KMS-11 (cell line): ENCODE measurements at regions not wholly inside any gene's neighbourhood (a gene's known extent, or its start where the extent isn't known, plus 50 kb on each side); places are given as distances from the start of the nearest gene placed in this dataset.

ENCODE experiments used
- H2AFZ ChIP-seq: fragments of 200-600 bp; sonication (generic); 2 replicates; pipeline ENCODE4 v1.6.1; 2016; ENCODE audit warnings: antibody characterized with exemption, mixed run types, low read depth
- H3K27ac ChIP-seq: fragments of 200-600 bp; sonication (generic); 2 replicates; pipeline ENCODE4 v1.6.1; 2016; ENCODE audit warnings: mild to moderate bottlenecking, mixed run types
- H3K27me3 ChIP-seq: fragments of 200-600 bp; sonication (generic); 2 replicates; pipeline ENCODE4 v1.6.1; 2017; ENCODE audit warnings: mild to moderate bottlenecking, low read depth, mixed run types, moderate library complexity; ENCODE audit not compliant: insufficient read depth
- H3K36me3 ChIP-seq: fragments of 200-600 bp; sonication (generic); 2 replicates; pipeline ENCODE4 v1.6.1; 2017; ENCODE audit warnings: mild to moderate bottlenecking, mixed run types; ENCODE audit not compliant: insufficient read depth
- H3K4me1 ChIP-seq: fragments of 200-600 bp; sonication (generic); 2 replicates; pipeline ENCODE4 v1.6.1; 2016; ENCODE audit warnings: mild to moderate bottlenecking, low read depth, mixed run types; ENCODE audit not compliant: poor library complexity, severe bottlenecking
- H3K4me2 ChIP-seq: fragments of 200-600 bp; sonication (generic); 2 replicates; pipeline ENCODE4 v1.7.0; 2016; ENCODE audit warnings: mild to moderate bottlenecking, mixed run types
- H3K4me3 ChIP-seq: fragments of 200-600 bp; sonication (generic); IDR thresholded peaks from 2 replicates; pipeline ENCODE4 v1.6.1; 2017; ENCODE audit warnings: low read depth, low read length, mixed read lengths; ENCODE audit not compliant: insufficient read depth
- H3K79me2 ChIP-seq: fragments of 200-600 bp; sonication (generic); 2 replicates; pipeline ENCODE4 v1.6.1; 2016; ENCODE audit warnings: low read depth, mixed run types; ENCODE audit not compliant: insufficient read depth
- H3K9ac ChIP-seq: fragments of 200-600 bp; sonication (generic); 2 replicates; pipeline ENCODE4 v1.6.1; 2016; ENCODE audit warnings: mild to moderate bottlenecking, mixed run types
- H4K20me1 ChIP-seq: fragments of 200-600 bp; sonication (generic); 2 replicates; pipeline ENCODE4 v1.6.1; 2016; ENCODE audit warnings: mild to moderate bottlenecking, mixed run types; ENCODE audit not compliant: insufficient read depth
- CTCF ChIP-seq: fragments of 200-600 bp; sonication (generic); conservative IDR thresholded peaks from 2 replicates; pipeline ENCODE4 v1.6.1; 2017; ENCODE audit warnings: low read depth, mild to moderate bottlenecking, antibody characterized with exemption, low read length, moderate library complexity, mixed read lengths

GRCh38 chr6:47147175-47147727 lies 105.1 kb upstream of the ADGRF1 start:
- H3K4me3 ChIP-seq: no peak overlapping the region
- no peaks in the 10 kb centered on the region for H3K79me2 ChIP-seq
- no peaks in the 10 kb centered on the region for H3K27me3 ChIP-seq
- no peaks in the 10 kb centered on the region for H3K36me3 ChIP-seq
- no peaks in the 10 kb centered on the region for H3K4me1 ChIP-seq
- TF ChIP-seq CTCF: no peak
- H4K20me1 ChIP-seq: no peaks in the 10 kb centered on the region
- no peak overlapping the region for H3K4me2 ChIP-seq
- H3K9ac ChIP-seq: no peak overlapping the region
- no peak overlapping the region for H3K27ac ChIP-seq
- H2AFZ ChIP-seq: no peak overlapping the region

GRCh38 chr6:47146431-47147174 lies 104.5 kb upstream of the ADGRF1 start:
- no peak overlapping the region for H3K9ac ChIP-seq

GRCh38 chr6:47145212-47145611 lies 103.1 kb upstream of the ADGRF1 start:
- H3K36me3 ChIP-seq: no peaks in the 10 kb centered on the region
- TF ChIP-seq CTCF: no peak
- no peak overlapping the region for H3K4me3 ChIP-seq
- H4K20me1 ChIP-seq: no peaks in the 10 kb centered on the region
- no peak overlapping the region for H3K4me2 ChIP-seq
- H3K4me1 ChIP-seq: no peaks in the 10 kb centered on the region
- H2AFZ ChIP-seq: no peak overlapping the region
- no peak overlapping the region for H3K9ac ChIP-seq
- H3K27ac ChIP-seq: no peak overlapping the region
- no peaks in the 10 kb centered on the region for H3K27me3 ChIP-seq
- H3K79me2 ChIP-seq: no peaks in the 10 kb centered on the region

More at GRCh38 chr6:47146431-47147174, 104.5 kb upstream of the ADGRF1 start:
- Histone ChIP-seq H4K20me1 (no peaks in the 10 kb centered on the region), H3K79me2 (no peaks in the 10 kb centered on the region), H2AFZ (no peak overlapping the region), H3K4me2 (no peak overlapping the region), H3K36me3 (no peaks in the 10 kb centered on the region), H3K4me1 (no peaks in the 10 kb centered on the region), H3K4me3 (no peak overlapping the region), H3K27me3 (no peaks in the 10 kb centered on the region), H3K27ac (no peak overlapping the region)
- no peak for TF ChIP-seq CTCF

- H3K27me3 ChIP-seq: no peaks in the 10 kb centered on the region
- no peak overlapping the region for H3K4me2 ChIP-seq
- H3K27ac ChIP-seq: no peak overlapping the region
Measured at GRCh38 chr6:47144306-47144705, 102.2 kb upstream of the ADGRF1 start.

More at GRCh38 chr6:47144306-47144705, 102.2 kb upstream of the ADGRF1 start:
- H3K9ac ChIP-seq: no peak overlapping the region
- no peaks in the 10 kb centered on the region for H3K36me3 ChIP-seq
- no peaks in the 10 kb centered on the region for H3K79me2 ChIP-seq
- TF ChIP-seq CTCF: no peak
- no peaks in the 10 kb centered on the region for H4K20me1 ChIP-seq
- no peak overlapping the region for H2AFZ ChIP-seq
- no peak overlapping the region for H3K4me3 ChIP-seq
- no peaks in the 10 kb centered on the region for H3K4me1 ChIP-seq
